Fibroblast of mammary gland (primary cell): ENCODE measurements at regions not wholly inside any gene's neighbourhood (a gene's known extent, or its start where the extent isn't known, plus 50 kb on each side); places are given as distances from the start of the nearest gene placed in this dataset.
A peak's percentile ranks its signal among the peaks of the same experiment; 100 is the strongest.

Experiments
- DNase-seq: peaks from one replicate; pipeline ENCODE4 v3.0.0-alpha.2; 2010; ENCODE audit warnings: low read depth
- H3K4me3 ChIP-seq: 2 replicates; pipeline ENCODE4 v1.5.1; 2011; ENCODE audit warnings: low read depth, mild to moderate bottlenecking, low read length, moderate library complexity; ENCODE audit not compliant: control insufficient read depth
- TF ChIP-seq, protein P1 (sequence below): conservative IDR thresholded peaks from 2 replicates; pipeline ENCODE4 v1.5.1; 2011; ENCODE audit warnings: low read depth, low read length, inconsistent platforms; ENCODE audit not compliant: control insufficient read depth, insufficient read depth

DNA sequence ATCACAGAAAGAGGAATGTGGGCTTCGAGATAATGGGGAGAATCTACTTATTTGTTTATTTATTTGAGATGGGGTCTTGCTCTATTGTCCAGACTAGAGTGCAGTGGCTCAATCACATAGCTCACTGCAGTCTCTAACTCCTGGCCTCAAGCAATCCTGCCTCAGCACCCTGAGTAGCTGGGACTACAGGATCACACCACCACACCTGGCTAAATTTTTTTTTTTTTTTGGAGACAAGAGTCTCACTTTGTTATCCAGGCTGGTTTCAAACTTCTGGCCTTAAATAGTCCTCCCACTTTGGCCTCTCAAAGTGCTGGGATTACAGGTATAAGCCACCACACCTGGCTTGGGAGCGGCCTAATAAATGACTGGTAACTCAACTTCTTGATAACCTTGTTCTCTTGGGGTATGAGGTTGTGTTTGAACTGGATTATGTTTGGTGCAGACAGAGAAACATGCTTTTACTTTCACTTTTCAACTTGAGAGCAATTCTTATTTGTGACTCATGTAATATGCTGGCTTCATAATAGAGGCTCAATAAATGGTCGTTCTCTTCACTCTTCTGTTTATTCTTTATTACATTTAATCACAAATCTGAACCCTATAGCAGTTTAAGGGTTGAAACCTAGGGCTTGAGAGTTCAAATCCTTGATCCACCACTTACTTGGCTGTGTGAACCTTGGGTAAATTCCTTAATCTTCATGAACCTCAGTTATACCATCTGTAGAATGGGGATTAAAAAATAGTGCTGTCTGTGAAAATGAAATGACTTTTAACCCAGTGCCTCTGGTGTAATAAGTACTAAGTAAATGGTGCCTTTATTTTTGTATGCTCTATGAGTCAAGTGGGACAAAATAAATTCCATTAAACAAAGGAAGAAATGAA lies 129.1 kb upstream of the HS3ST2 start:
- peak; percentile 52 for DNase-seq
- no peak overlapping the region for H3K4me3 ChIP-seq
- TF ChIP-seq, protein P1, sequence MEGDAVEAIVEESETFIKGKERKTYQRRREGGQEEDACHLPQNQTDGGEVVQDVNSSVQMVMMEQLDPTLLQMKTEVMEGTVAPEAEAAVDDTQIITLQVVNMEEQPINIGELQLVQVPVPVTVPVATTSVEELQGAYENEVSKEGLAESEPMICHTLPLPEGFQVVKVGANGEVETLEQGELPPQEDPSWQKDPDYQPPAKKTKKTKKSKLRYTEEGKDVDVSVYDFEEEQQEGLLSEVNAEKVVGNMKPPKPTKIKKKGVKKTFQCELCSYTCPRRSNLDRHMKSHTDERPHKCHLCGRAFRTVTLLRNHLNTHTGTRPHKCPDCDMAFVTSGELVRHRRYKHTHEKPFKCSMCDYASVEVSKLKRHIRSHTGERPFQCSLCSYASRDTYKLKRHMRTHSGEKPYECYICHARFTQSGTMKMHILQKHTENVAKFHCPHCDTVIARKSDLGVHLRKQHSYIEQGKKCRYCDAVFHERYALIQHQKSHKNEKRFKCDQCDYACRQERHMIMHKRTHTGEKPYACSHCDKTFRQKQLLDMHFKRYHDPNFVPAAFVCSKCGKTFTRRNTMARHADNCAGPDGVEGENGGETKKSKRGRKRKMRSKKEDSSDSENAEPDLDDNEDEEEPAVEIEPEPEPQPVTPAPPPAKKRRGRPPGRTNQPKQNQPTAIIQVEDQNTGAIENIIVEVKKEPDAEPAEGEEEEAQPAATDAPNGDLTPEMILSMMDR: no peak

DNA sequence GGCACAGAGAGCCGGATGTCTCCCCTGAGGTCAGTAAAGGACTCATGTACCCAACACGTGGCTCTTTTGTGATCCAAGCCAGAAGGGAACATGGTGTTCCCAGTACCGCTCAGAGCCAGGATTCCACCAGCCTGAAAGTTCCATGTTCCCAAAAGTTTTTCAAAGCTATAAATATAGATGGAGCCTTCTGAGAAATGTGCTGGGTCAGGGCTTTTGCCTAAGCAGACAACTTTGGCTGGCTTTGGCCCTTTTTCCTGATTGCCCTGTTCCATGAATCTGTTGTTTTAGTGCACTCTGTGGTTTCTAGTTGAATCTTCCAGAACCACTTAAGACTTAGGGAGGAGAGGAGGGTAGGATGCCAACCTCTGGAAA lies 128.5 kb upstream of the HS3ST2 start:
- TF ChIP-seq, protein P1: no peak
- DNase-seq: peak; percentile 83
- no peak overlapping the region for H3K4me3 ChIP-seq

DNA sequence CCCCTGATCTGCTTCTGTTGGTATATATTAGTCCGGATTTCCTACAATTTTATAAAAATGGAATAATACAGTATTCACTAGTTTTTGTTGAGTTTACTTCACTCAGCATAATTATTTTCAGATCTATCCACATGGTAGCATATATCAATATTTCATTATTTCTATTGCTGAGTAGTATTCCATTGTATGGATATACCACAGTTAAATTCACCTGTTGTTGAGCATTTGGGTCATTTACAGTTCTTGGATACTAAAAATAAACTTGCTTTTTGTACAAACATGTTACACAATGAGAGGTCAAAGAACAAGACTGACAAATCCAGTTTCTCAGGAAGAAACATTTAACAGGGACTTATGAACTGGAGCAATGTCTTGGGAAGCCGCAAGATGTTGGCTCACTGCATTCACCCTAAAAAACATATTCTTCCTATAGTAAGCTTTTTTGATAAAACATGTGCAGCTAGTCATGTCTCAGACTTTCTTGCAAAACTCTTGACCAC lies 126.9 kb upstream of the HS3ST2 start:
- TF ChIP-seq, protein P1: no peak
- no peak overlapping the region for H3K4me3 ChIP-seq
- peak; percentile 50 for DNase-seq

DNA sequence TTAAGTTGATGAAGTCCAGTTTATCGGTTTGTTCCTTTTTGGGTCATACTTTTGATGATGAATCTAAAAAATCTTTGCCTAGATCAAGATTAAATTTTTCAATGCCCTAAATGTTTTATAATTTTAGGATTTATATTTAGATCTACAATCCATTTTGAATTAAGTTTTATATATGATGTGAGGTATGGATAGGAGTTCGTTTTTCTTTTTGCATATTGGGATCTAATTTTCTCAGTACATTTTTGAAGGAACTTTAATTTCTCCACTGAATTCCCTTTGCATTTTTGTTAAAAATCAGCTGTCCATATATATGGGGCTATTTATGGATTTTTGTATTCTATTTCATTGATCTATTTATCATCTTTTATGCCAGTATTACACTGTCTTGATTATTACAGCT lies 125.5 kb upstream of the HS3ST2 start:
- DNase-seq: no peak
- TF ChIP-seq, protein P1: no peak

DNA sequence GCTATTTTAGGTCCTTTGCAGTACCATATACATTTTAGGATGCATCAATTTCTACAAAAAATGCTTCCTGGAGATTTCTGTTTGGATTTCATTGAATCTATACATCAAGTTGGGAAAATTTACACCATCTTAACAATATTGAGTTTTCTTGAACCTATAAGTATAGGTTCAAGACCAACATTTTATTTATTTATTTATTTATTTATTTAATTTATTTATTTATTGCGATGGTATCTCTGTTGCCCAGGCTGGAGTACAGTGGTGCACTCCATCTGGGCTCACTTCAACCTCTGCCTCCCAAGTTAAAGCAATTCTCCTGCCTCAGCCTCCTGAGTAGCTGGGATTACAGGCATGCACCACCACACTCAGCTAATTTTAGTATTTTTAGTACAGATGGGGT lies 125.0 kb upstream of the HS3ST2 start:
- H3K4me3 ChIP-seq: no peak overlapping the region
- TF ChIP-seq, protein P1: no peak
- DNase-seq: no peak

More for the DNA sequence above, 125.5 kb upstream of the HS3ST2 start:
- no peak overlapping the region for H3K4me3 ChIP-seq

DNA sequence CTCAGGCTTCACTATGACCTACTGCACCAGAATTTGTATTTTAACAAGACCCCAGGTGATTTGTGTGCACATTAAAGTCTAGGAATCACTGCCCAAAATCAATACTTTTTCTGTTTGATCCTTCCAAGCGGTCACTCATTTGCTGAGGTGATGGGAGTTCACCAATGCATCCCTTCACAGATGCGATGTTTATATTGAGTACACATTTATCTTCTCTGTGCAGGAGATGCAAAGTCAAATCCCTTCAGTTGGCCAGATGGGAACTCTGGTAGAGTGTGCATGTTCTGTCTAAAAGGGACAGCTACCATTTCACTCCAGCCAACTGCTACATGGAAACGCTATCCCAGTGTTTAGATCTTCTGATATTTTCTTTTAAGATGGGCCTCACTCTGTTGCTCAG lies 122.6 kb upstream of the HS3ST2 start:
- TF ChIP-seq, protein P1: no peak
- no peak for DNase-seq
- no peak overlapping the region for H3K4me3 ChIP-seq
